Liver (tissue), 8 donors: ENCODE measurements at regions not wholly inside any gene's neighbourhood (a gene's known extent, or its start where the extent isn't known, plus 50 kb on each side); places are given as distances from the start of the nearest gene placed in this dataset.

Experiments used
- DNase-seq: peaks from one replicate; pipeline ENCODE4 v3.0.0-alpha.2; 2017; ENCODE audit warnings: low spot score
- H3K27ac ChIP-seq, 2 donors: one replicate each; pipeline ENCODE4 v1.7.0; 2013; ENCODE audit warnings: inconsistent platforms in 2 of 2, low read length in 2 of 2, control low read depth in 1 of 2, low read depth in 1 of 2, mild to moderate bottlenecking in 1 of 2
- H3K27me3 ChIP-seq, 4 donors: one replicate each; pipeline versions ENCODE4 v1.6.1 to v1.7.0; 2013; ENCODE audit warnings: low read length in 3 of 4, inconsistent platforms in 1 of 4, mild to moderate bottlenecking in 1 of 4, moderate library complexity in 1 of 4; ENCODE audit not compliant: control insufficient read depth in 4 of 4, insufficient read depth in 4 of 4
- H3K36me3 ChIP-seq, 4 donors: one replicate each; pipeline versions ENCODE4 v1.6.1 to v1.7.0; 2013; ENCODE audit warnings: low read length in 3 of 4, mild to moderate bottlenecking in 3 of 4, low read depth in 1 of 4, moderate library complexity in 1 of 4; ENCODE audit not compliant: control insufficient read depth in 4 of 4, insufficient read depth in 3 of 4
- H3K4me1 ChIP-seq, 4 donors: one replicate each; pipeline versions ENCODE4 v1.6.1 to v1.7.0; 2013; ENCODE audit warnings: low read length in 3 of 4, mild to moderate bottlenecking in 3 of 4, moderate library complexity in 1 of 4; ENCODE audit not compliant: control insufficient read depth in 4 of 4, insufficient read depth in 4 of 4
- H3K4me3 ChIP-seq, 3 donors: one replicate each; pipeline versions ENCODE4 v1.6.1 to v1.7.0; 2013; ENCODE audit warnings: low read length in 3 of 3, control low read depth in 1 of 3, low read depth in 1 of 3, mild to moderate bottlenecking in 1 of 3
- H3K9ac ChIP-seq, 2 donors: one replicate each; pipeline ENCODE4 v1.7.0; 2013; ENCODE audit warnings: low read length in 2 of 2, mild to moderate bottlenecking in 2 of 2, moderate library complexity in 2 of 2, control low read depth in 1 of 2, low read depth in 1 of 2
- H3K9me3 ChIP-seq, 4 donors: one replicate each; pipeline versions ENCODE4 v1.6.1 to v1.7.0; 2013; ENCODE audit warnings: low read length in 3 of 4; ENCODE audit not compliant: control insufficient read depth in 4 of 4
- ATF3 ChIP-seq: IDR thresholded peaks from 2 replicates; pipeline ENCODE4 v1.6.1; 2016; ENCODE audit warnings: antibody characterized with exemption
- CTCF ChIP-seq: fragments of 150-350 bp; IDR thresholded peaks from 2 replicates; pipeline ENCODE4 v1.5.1; 2017; ENCODE audit warnings: improper control_type of control experiment, low read depth, low read length; ENCODE audit not compliant: missing input control
- EGR1 ChIP-seq, 2 donors: IDR thresholded peaks; 2 replicates each; pipeline ENCODE4 v1.6.1; 2016 to 2018; ENCODE audit warnings: antibody characterized with exemption in 2 of 2, low read depth in 2 of 2
- FOXA1 ChIP-seq: IDR thresholded peaks from 2 replicates; pipeline ENCODE4 v1.6.1; 2016; ENCODE audit warnings: antibody characterized with exemption
- FOXA2 ChIP-seq: IDR thresholded peaks from 2 replicates; pipeline ENCODE4 v1.6.1; 2016; ENCODE audit warnings: antibody characterized with exemption
- HNF4A ChIP-seq, 2 donors: conservative IDR thresholded peaks; 2 replicates each; pipeline ENCODE4 v1.6.1; 2016; ENCODE audit warnings: antibody characterized with exemption in 2 of 2, mild to moderate bottlenecking in 2 of 2
- HNF4G ChIP-seq: IDR thresholded peaks from 2 replicates; pipeline ENCODE4 v1.6.1; 2016; ENCODE audit warnings: antibody characterized with exemption
- MAX ChIP-seq: IDR thresholded peaks from 2 replicates; pipeline ENCODE4 v1.6.1; 2016; ENCODE audit warnings: antibody characterized with exemption
- REST ChIP-seq: IDR thresholded peaks from 2 replicates; pipeline ENCODE4 v1.6.1; 2016; ENCODE audit warnings: antibody characterized with exemption, mild to moderate bottlenecking
- RXRA ChIP-seq, 2 donors: IDR thresholded peaks; 2 replicates each; pipeline ENCODE4 v1.6.1; 2017 to 2018; ENCODE audit warnings: antibody characterized with exemption in 2 of 2, mild to moderate bottlenecking in 1 of 2
- TAF1 ChIP-seq: conservative IDR thresholded peaks from 2 replicates; pipeline ENCODE4 v1.6.1; 2016; ENCODE audit warnings: antibody characterized with exemption, mild to moderate bottlenecking
- WGBS: extraction: QIAGEN DNeasy Blood & Tissue Kit; methylation state at CpG from one replicate; pipeline ENCODE4 v1.1.7; 2013; 5-methylcytosine and 5-hydroxymethylcytosine counted together
- donor health status: healthy.
- donor health status: healthy.
- donor health status: healthy.
- donor health status: healthy.
- donor health status: healthy.

GRCh38 chr6:74834967-74835366 lies 370.9 kb downstream of the COL12A1 start:
- 38% methylated on average over 1 of the region's 1 CpG for WGBS
- H3K27ac ChIP-seq, result no peak overlapping the region
- TF ChIP-seq EGR1 (IDR thresholded peaks at IDR 0.05; ENCODE audit: low read depth in 2 of 2), result no peak
- no peak for TF ChIP-seq HNF4G
- no peak for TF ChIP-seq MAX
- no peak for TF ChIP-seq REST
- TF ChIP-seq CTCF, result no peak

GRCh38 chr6:74826263-74826662 lies 379.6 kb downstream of the COL12A1 start:
- 58% methylated on average over 6 of the region's 6 CpGs for WGBS
- H3K36me3 ChIP-seq, result no peaks in the 10 kb centered on the region
- DNase-seq, result no peak
- no peak for TF ChIP-seq CTCF
- no peak for TF ChIP-seq RXRA (IDR thresholded peaks at IDR 0.05)
- no peak for TF ChIP-seq FOXA1
- TF ChIP-seq ATF3, result no peak
- TF ChIP-seq FOXA2, result no peak
- TF ChIP-seq TAF1, result no peak
- no peak for TF ChIP-seq MAX
- TF ChIP-seq HNF4G, result no peak
- no peak for TF ChIP-seq HNF4A (conservative IDR thresholded peaks at IDR 0.05)
- no peaks in the 10 kb centered on the region for H3K9me3 ChIP-seq
- no peaks in the 10 kb centered on the region for H3K27me3 ChIP-seq
- no peaks in the 10 kb centered on the region for H3K4me1 ChIP-seq
- no peak overlapping the region for H3K27ac ChIP-seq
- no peak overlapping the region for H3K4me3 ChIP-seq
- H3K9ac ChIP-seq, result no peak overlapping the region

More at GRCh38 chr6:74834967-74835366, 370.9 kb downstream of the COL12A1 start:
- Histone ChIP-seq H3K4me3 (no peak overlapping the region), H3K27me3 (no peaks in the 10 kb centered on the region), H3K9me3 (no peaks in the 10 kb centered on the region), H3K4me1 (no peaks in the 10 kb centered on the region), H3K9ac (no peak overlapping the region), H3K36me3 (no peaks in the 10 kb centered on the region)
- DNase-seq, result no peak
